Testis (tissue), 2 donors: ENCODE measurements at regions not wholly inside any gene's neighbourhood (a gene's known extent, or its start where the extent isn't known, plus 50 kb on each side); places are given as distances from the start of the nearest gene placed in this dataset.

Source experiments
- CTCF ChIP-seq, 3 experiments: fragments of 450-650 bp in 2 of 3; fragments of 200-600 bp in 1 of 3; sonication (generic) in 1 of 3; IDR thresholded peaks; one replicate each; pipeline ENCODE4 v1.5.1; 2016 to 2019; ENCODE audit warnings: antibody characterized with exemption in 3 of 3, mild to moderate bottlenecking in 2 of 3, moderate library complexity in 1 of 3
- POLR2A ChIP-seq: fragments of 450-650 bp; IDR thresholded peaks from one replicate; pipeline ENCODE4 v1.6.1; 2017; ENCODE audit warnings: antibody characterized with exemption, mild to moderate bottlenecking, moderate library complexity

- no peak for TF ChIP-seq CTCF (IDR thresholded peaks at IDR 0.05)
- no peak for TF ChIP-seq POLR2A
Observed at GRCh38 chr2:72050734-72051133, 96.9 kb downstream of the CYP26B1 start.
